ACHN (cell line): ENCODE measurements at regions not wholly inside any gene's neighbourhood (a gene's known extent, or its start where the extent isn't known, plus 50 kb on each side); places are given as distances from the start of the nearest gene placed in this dataset.

ENCODE experiments used
- DNase-seq: peaks from one replicate; pipeline ENCODE4 v3.0.0-alpha.2; 2015
- in situ Hi-C: cut with HindIII; loops from 2 replicates; pipeline ENCODE4 v1.10.0; 2017; ENCODE audit warnings: low sequenced_read_pairs, low pct_ligation_motif_present, low pct_unique_long_range_greater_than_20kb

- DNase-seq = no peak
- in situ Hi-C loops = no loop called here
Measured at GRCh38 chr12:47570151-47570550, 135.7 kb downstream of the RPAP3 start.

GRCh38 chr12:47562201-47562600, 143.6 kb downstream of the RPAP3 start:
- no peak for DNase-seq
- in situ Hi-C loops = no loop called here

- in situ Hi-C loops = no loop called here
- DNase-seq = no peak
Measured at GRCh38 chr12:47561746-47562145, 144.1 kb downstream of the RPAP3 start.

GRCh38 chr12:47560415-47560814, 145.4 kb downstream of the RPAP3 start:
- no peak for DNase-seq
- in situ Hi-C loops = no loop called here

- in situ Hi-C loops = no loop called here
Measured at GRCh38 chr12:47558625-47559345, 147.0 kb downstream of the RPAP3 start.

GRCh38 chr12:47557386-47557785, 148.4 kb downstream of the RPAP3 start:
- no peak for DNase-seq
- in situ Hi-C loops = no loop called here

More at GRCh38 chr12:47558625-47559345, 147.0 kb downstream of the RPAP3 start:
- DNase-seq = no peak

- in situ Hi-C loops = no loop called here
- DNase-seq = no peak
Measured at GRCh38 chr12:47556261-47557030, 149.4 kb downstream of the RPAP3 start.

GRCh38 chr12:47554046-47554653, 151.7 kb downstream of the RPAP3 start:
- no peak for DNase-seq
- in situ Hi-C loops = no loop called here

GRCh38 chr12:47553266-47553665, 152.6 kb downstream of the RPAP3 start:
- no peak for DNase-seq
- in situ Hi-C loops = no loop called here

- DNase-seq = no peak
- in situ Hi-C loops = no loop called here
Measured at GRCh38 chr12:47551426-47551851, 154.4 kb downstream of the RPAP3 start.

GRCh38 chr12:47549258-47549657, 156.6 kb downstream of the RPAP3 start:
- in situ Hi-C loops = no loop called here
- no peak for DNase-seq

GRCh38 chr12:47548401-47548800, 157.4 kb downstream of the RPAP3 start:
- no peak for DNase-seq
- in situ Hi-C loops = no loop called here

- in situ Hi-C loops = no loop called here
- DNase-seq = peak; percentile 63
Measured at GRCh38 chr12:47547077-47547476, 158.8 kb downstream of the RPAP3 start.

GRCh38 chr12:47545938-47546609, 159.8 kb downstream of the RPAP3 start:
- in situ Hi-C loops = no loop called here
- DNase-seq = no peak

GRCh38 chr12:47534695-47535094, 171.1 kb downstream of the RPAP3 start:
- peak; percentile 20 for DNase-seq
- in situ Hi-C loops = no loop called here

- DNase-seq = no peak
- in situ Hi-C loops = no loop called here
Measured at GRCh38 chr12:47530050-47530449, 175.8 kb downstream of the RPAP3 start.

- no peak for DNase-seq
Measured at GRCh38 chr12:47527816-47528215, 178.0 kb downstream of the RPAP3 start.

GRCh38 chr12:47520029-47520428, 185.8 kb downstream of the RPAP3 start:
- DNase-seq = no peak
- in situ Hi-C loops = no loop called here

More at GRCh38 chr12:47527816-47528215, 178.0 kb downstream of the RPAP3 start:
- in situ Hi-C loops = no loop called here

- in situ Hi-C loops = no loop called here
- DNase-seq = no peak
Measured at GRCh38 chr12:47517122-47517521, 188.7 kb downstream of the RPAP3 start.
